Neural progenitor cell (in vitro differentiated cells): ENCODE measurements at regions not wholly inside any gene's neighbourhood (a gene's known extent, or its start where the extent isn't known, plus 50 kb on each side); places are given as distances from the start of the nearest gene placed in this dataset.

Source experiments
- DNase-seq: peaks from one replicate; pipeline ENCODE4 v3.0.0-alpha.2; 2016; ENCODE audit warnings: low spot score
- H2AFZ ChIP-seq: fragments of 200-600 bp; sonication (generic); replicated peaks from 2 replicates; pipeline ENCODE4 v1.6.1; 2016; ENCODE audit warnings: antibody characterized with exemption
- H3F3A ChIP-seq: fragments of 200-600 bp; sonication (generic); 2 replicates; pipeline ENCODE4 v1.6.1; 2016; ENCODE audit warnings: antibody characterized with exemption, low read depth
- H3K27ac ChIP-seq: fragments of 200-600 bp; sonication (generic); 2 replicates; pipeline ENCODE4 v1.5.1; 2016; ENCODE audit warnings: mild to moderate bottlenecking
- H3K27me3 ChIP-seq: fragments of 200-600 bp; sonication (generic); 2 replicates; pipeline ENCODE4 v1.6.1; 2016; ENCODE audit warnings: mild to moderate bottlenecking, moderate library complexity
- H3K36me3 ChIP-seq: fragments of 200-600 bp; sonication (generic); 2 replicates; pipeline ENCODE4 v1.5.1; 2016
- H3K4me1 ChIP-seq: fragments of 200-600 bp; sonication (generic); 2 replicates; pipeline ENCODE4 v1.6.1; 2016; ENCODE audit warnings: mixed run types
- H3K4me2 ChIP-seq: fragments of 200-600 bp; sonication (generic); 2 replicates; pipeline ENCODE4 v1.6.1; 2016
- H3K4me3 ChIP-seq: fragments of 200-600 bp; sonication (generic); 2 replicates; pipeline ENCODE4 v1.5.1; 2016
- H3K79me2 ChIP-seq: fragments of 200-600 bp; sonication (generic); 2 replicates; pipeline ENCODE4 v1.6.1; 2016; ENCODE audit warnings: low read depth
- H3K9ac ChIP-seq: fragments of 200-600 bp; sonication (generic); 2 replicates; pipeline ENCODE4 v1.6.1; 2016
- H3K9me3 ChIP-seq: fragments of 200-600 bp; sonication (generic); 2 replicates; pipeline ENCODE4 v1.5.1; 2016; ENCODE audit warnings: low read depth
- H4K20me1 ChIP-seq: fragments of 200-600 bp; sonication (generic); 2 replicates; pipeline ENCODE4 v1.6.1; 2016; ENCODE audit warnings: low read depth
- H3K27ac Mint-ChIP-seq: 3 replicates; pipeline ENCODE4 v1.8.0; 2021; ENCODE audit warnings: mixed read lengths
- H3K27me3 Mint-ChIP-seq: 2 replicates; pipeline ENCODE4 v1.8.0; 2022; ENCODE audit warnings: low read depth, mild to moderate bottlenecking, inconsistent platforms, moderate library complexity, mixed read lengths; ENCODE audit not compliant: insufficient read depth
- H3K36me3 Mint-ChIP-seq: 3 replicates; pipeline ENCODE4 v1.8.0; 2021; ENCODE audit warnings: mixed read lengths
- H3K4me1 Mint-ChIP-seq: 3 replicates; pipeline ENCODE4 v1.8.0; 2021; ENCODE audit warnings: mixed read lengths
- H3K4me3 Mint-ChIP-seq: 3 replicates; pipeline ENCODE4 v1.8.0; 2021; ENCODE audit warnings: mild to moderate bottlenecking, moderate library complexity, mixed read lengths
- H3K9me3 Mint-ChIP-seq: 3 replicates; pipeline ENCODE4 v1.8.0; 2020; ENCODE audit warnings: mixed read lengths
- EZH2 ChIP-seq: fragments of 200-600 bp; sonication (generic); IDR thresholded peaks from 2 replicates; pipeline ENCODE4 v1.6.1; 2017; ENCODE audit warnings: antibody characterized with exemption, mild to moderate bottlenecking, moderate library complexity
- EZH2phosphoT487 ChIP-seq: fragments of 200-600 bp; sonication (generic); IDR thresholded peaks from 2 replicates; pipeline ENCODE4 v1.6.1; 2017; ENCODE audit warnings: antibody characterized with exemption
- TF ChIP-seq, protein P1 (sequence below): fragments of 200-600 bp; sonication (generic); IDR thresholded peaks from 2 replicates; pipeline ENCODE4 v1.5.1; 2017; ENCODE audit warnings: antibody characterized with exemption, mild to moderate bottlenecking

DNA sequence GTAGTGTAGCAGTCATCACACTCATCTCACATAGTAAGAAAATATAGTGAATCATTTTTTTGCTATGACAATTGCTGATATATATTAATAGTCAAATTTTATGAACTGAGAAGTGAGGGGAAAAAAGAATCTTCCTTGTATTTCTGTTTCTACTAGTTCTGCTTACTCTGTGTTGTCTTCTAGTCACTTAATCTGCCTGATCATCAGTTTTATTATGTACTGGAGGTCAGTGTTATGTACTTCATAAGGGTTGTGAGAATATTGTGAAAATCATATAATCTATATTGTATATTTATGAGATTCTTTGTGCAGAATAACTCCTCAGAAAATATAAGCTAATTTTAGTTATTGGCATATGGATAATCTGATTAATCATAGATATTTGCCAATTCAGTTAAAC lies 546.9 kb upstream of the RIOK2 start:
- H3K4me3 ChIP-seq: no peak overlapping the region
- no peaks in the 10 kb centered on the region for H3K27me3 ChIP-seq
- no peaks in the 10 kb centered on the region for H3K9me3 ChIP-seq
- no peaks in the 10 kb centered on the region for H3F3A ChIP-seq
- no peak overlapping the region for H3K4me3 Mint-ChIP-seq
- H4K20me1 ChIP-seq: no peaks in the 10 kb centered on the region
- no peaks in the 10 kb centered on the region for H3K36me3 Mint-ChIP-seq
- no peak overlapping the region for H2AFZ ChIP-seq
- H3K27ac ChIP-seq: no peak overlapping the region
- H3K27ac Mint-ChIP-seq: no peak overlapping the region
- no peaks in the 10 kb centered on the region for H3K9me3 Mint-ChIP-seq
- no peak for TF ChIP-seq EZH2
- TF ChIP-seq, protein P1, sequence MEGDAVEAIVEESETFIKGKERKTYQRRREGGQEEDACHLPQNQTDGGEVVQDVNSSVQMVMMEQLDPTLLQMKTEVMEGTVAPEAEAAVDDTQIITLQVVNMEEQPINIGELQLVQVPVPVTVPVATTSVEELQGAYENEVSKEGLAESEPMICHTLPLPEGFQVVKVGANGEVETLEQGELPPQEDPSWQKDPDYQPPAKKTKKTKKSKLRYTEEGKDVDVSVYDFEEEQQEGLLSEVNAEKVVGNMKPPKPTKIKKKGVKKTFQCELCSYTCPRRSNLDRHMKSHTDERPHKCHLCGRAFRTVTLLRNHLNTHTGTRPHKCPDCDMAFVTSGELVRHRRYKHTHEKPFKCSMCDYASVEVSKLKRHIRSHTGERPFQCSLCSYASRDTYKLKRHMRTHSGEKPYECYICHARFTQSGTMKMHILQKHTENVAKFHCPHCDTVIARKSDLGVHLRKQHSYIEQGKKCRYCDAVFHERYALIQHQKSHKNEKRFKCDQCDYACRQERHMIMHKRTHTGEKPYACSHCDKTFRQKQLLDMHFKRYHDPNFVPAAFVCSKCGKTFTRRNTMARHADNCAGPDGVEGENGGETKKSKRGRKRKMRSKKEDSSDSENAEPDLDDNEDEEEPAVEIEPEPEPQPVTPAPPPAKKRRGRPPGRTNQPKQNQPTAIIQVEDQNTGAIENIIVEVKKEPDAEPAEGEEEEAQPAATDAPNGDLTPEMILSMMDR: no peak
- H3K4me1 ChIP-seq: no peaks in the 10 kb centered on the region
- no peak for DNase-seq
- peaks cover 4% of the 10 kb centered on the region for H3K4me1 Mint-ChIP-seq
- H3K79me2 ChIP-seq: no peaks in the 10 kb centered on the region
- no peak overlapping the region for H3K4me2 ChIP-seq
- no peaks in the 10 kb centered on the region for H3K27me3 Mint-ChIP-seq
- H3K9ac ChIP-seq: no peak overlapping the region
- no peaks in the 10 kb centered on the region for H3K36me3 ChIP-seq

DNA sequence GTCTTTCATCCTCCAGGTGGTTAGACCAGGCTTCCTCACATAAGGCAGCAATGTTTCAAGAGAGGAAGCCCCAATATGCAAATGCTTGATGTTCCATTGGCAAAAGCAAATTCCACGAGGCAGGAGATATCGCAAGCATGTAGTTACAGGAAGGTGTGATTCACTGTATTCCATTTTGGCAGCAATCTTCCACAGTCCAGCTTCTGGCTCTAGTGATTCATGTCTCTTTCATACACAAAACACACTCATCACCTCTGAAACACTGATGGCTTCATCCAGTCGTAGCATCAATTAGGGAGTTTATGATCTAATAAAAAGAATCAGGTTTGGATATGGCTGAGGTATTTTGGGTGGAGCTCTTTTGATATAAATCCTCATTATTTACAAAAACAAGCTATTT lies 552.2 kb upstream of the RIOK2 start:
- Mint-ChIP-seq H3K4me3 (no peak overlapping the region), H3K36me3 (no peaks in the 10 kb centered on the region), H3K27me3 (no peaks in the 10 kb centered on the region), H3K27ac (no peak overlapping the region), H3K9me3 (no peaks in the 10 kb centered on the region), H3K4me1 (peaks cover 4% of the 10 kb centered on the region)
- no peak overlapping the region for H3K4me3 ChIP-seq
- no peak overlapping the region for H3K9ac ChIP-seq
- no peak overlapping the region for H2AFZ ChIP-seq
- no peak overlapping the region for H3K27ac ChIP-seq
- no peaks in the 10 kb centered on the region for H3K36me3 ChIP-seq
- DNase-seq: no peak
- H3K27me3 ChIP-seq: no peaks in the 10 kb centered on the region
- H3F3A ChIP-seq: no peaks in the 10 kb centered on the region
- H3K4me2 ChIP-seq: no peak overlapping the region
- H3K9me3 ChIP-seq: no peaks in the 10 kb centered on the region
- TF ChIP-seq EZH2 (no peak), EZH2phosphoT487 (no peak)
- TF ChIP-seq, protein P1: no peak
- H3K79me2 ChIP-seq: no peaks in the 10 kb centered on the region
- H4K20me1 ChIP-seq: no peaks in the 10 kb centered on the region
- H3K4me1 ChIP-seq: peaks cover 6% of the 10 kb centered on the region

DNA sequence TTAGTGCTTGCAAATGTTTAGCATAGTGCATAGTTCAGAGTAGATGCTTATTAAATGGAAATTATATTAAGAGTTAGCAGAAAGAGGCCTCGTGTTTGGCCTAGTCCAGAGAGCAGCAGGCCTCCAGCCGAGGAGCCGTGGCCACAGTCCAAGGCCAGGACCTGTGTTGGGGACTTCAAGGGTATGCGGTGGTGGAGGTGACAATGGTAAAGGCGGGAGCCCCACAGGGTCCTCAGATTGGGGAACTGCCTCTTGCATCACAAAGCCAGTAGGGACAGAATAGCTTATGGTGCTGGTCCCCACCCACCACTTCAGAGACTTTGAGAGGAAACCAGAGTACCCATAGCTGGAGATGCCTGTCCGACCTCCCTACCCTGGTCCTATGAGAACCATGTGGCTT lies 554.6 kb upstream of the RIOK2 start:
- peaks cover 6% of the 10 kb centered on the region for H3K4me1 ChIP-seq
- no peak overlapping the region for H3K27ac ChIP-seq
- H3K9me3 ChIP-seq: no peaks in the 10 kb centered on the region
- H3K27me3 ChIP-seq: no peaks in the 10 kb centered on the region
- H3F3A ChIP-seq: no peaks in the 10 kb centered on the region
- H2AFZ ChIP-seq: no peak overlapping the region
- H3K9me3 Mint-ChIP-seq: no peaks in the 10 kb centered on the region
- no peak overlapping the region for H3K27ac Mint-ChIP-seq
- no peaks in the 10 kb centered on the region for H4K20me1 ChIP-seq
- H3K36me3 Mint-ChIP-seq: no peaks in the 10 kb centered on the region
- no peak overlapping the region for H3K4me2 ChIP-seq
- no peak overlapping the region for H3K4me3 ChIP-seq
- TF ChIP-seq EZH2phosphoT487 (no peak), EZH2 (no peak)
- TF ChIP-seq, protein P1: no peak
- no peak for DNase-seq
- no peaks in the 10 kb centered on the region for H3K27me3 Mint-ChIP-seq
- no peak overlapping the region for H3K4me3 Mint-ChIP-seq
- no peaks in the 10 kb centered on the region for H3K36me3 ChIP-seq
- H3K79me2 ChIP-seq: no peaks in the 10 kb centered on the region
- no peaks in the 10 kb centered on the region for H3K4me1 Mint-ChIP-seq
- H3K9ac ChIP-seq: no peak overlapping the region

DNA sequence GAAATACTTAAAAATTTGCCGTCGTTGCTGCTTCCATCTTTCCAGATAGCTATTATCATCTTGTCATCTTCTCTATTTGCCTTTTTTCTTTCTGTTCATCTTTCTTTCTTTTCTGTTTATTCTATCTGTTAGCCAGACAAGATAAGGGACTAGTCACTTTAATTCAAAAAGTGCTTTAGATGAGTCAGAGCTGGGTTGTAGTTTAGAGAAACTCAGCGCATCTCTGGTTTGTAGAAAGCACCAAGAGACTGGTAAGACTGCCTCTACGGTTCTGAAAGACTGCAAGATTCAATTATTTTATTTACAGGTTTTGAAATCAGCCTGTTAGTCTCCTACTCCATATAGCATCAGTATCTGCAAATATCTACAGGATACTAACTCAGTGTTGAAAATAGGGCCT lies 562.8 kb upstream of the RIOK2 start:
- no peak overlapping the region for H3K4me3 ChIP-seq
- Mint-ChIP-seq H3K9me3 (no peaks in the 10 kb centered on the region), H3K4me1 (no peaks in the 10 kb centered on the region), H3K36me3 (no peaks in the 10 kb centered on the region), H3K27me3 (no peaks in the 10 kb centered on the region), H3K27ac (no peak overlapping the region), H3K4me3 (no peak overlapping the region)
- H3K9me3 ChIP-seq: no peaks in the 10 kb centered on the region
- no peak for TF ChIP-seq EZH2phosphoT487
- TF ChIP-seq, protein P1: no peak
- TF ChIP-seq EZH2: no peak
- no peaks in the 10 kb centered on the region for H3K36me3 ChIP-seq
- H3K27me3 ChIP-seq: no peaks in the 10 kb centered on the region
- no peak overlapping the region for H3K27ac ChIP-seq
- no peaks in the 10 kb centered on the region for H3K79me2 ChIP-seq
- no peaks in the 10 kb centered on the region for H4K20me1 ChIP-seq
- no peak overlapping the region for H2AFZ ChIP-seq
- no peak for DNase-seq
- H3K4me1 ChIP-seq: no peaks in the 10 kb centered on the region
- no peaks in the 10 kb centered on the region for H3F3A ChIP-seq
- no peak overlapping the region for H3K4me2 ChIP-seq
- no peak overlapping the region for H3K9ac ChIP-seq
